Progenitor cell of endocrine pancreas (in vitro differentiated cells): ENCODE measurements at regions not wholly inside any gene's neighbourhood (a gene's known extent, or its start where the extent isn't known, plus 50 kb on each side); places are given as distances from the start of the nearest gene placed in this dataset.

Experiments used
- DNase-seq: peaks from one replicate; pipeline ENCODE4 v3.0.0; 2021; ENCODE audit warnings: low spot score; ENCODE audit not compliant: unreplicated experiment
- H3K27ac Mint-ChIP-seq: 2 replicates; pipeline ENCODE4 v1.8.0; 2021; ENCODE audit warnings: mild to moderate bottlenecking, moderate library complexity, mixed read lengths
- H3K27me3 Mint-ChIP-seq: 2 replicates; pipeline ENCODE4 v1.8.0; 2021; ENCODE audit warnings: mixed read lengths
- H3K36me3 Mint-ChIP-seq: 2 replicates; pipeline ENCODE4 v1.8.0; 2022; ENCODE audit warnings: mixed read lengths; ENCODE audit not compliant: insufficient read depth
- H3K4me1 Mint-ChIP-seq: 2 replicates; pipeline ENCODE4 v1.8.0; 2021; ENCODE audit warnings: low read depth, mixed read lengths
- H3K4me3 Mint-ChIP-seq: 2 replicates; pipeline ENCODE4 v1.8.0; 2021; ENCODE audit warnings: low read depth, mild to moderate bottlenecking, moderate library complexity, mixed read lengths
- H3K9me3 Mint-ChIP-seq: 2 replicates; pipeline ENCODE4 v1.8.0; 2021; ENCODE audit warnings: low read depth, mixed read lengths
- CTCF ChIP-seq: fragments of 200-600 bp; sonication (generic); IDR thresholded peaks from one replicate; pipeline ENCODE4 v1.5.0; 2021; ENCODE audit warnings: antibody characterized with exemption, mild to moderate bottlenecking; ENCODE audit not compliant: unreplicated experiment

GRCh38 chr4:67375291-67375690 lies 170.0 kb downstream of the CENPC start:
- peaks cover 8% of the 10 kb centered on the region for H3K9me3 Mint-ChIP-seq
- no peak for TF ChIP-seq CTCF
- H3K27ac Mint-ChIP-seq, result no peak overlapping the region
- no peaks in the 10 kb centered on the region for H3K27me3 Mint-ChIP-seq
- H3K36me3 Mint-ChIP-seq, result no peaks in the 10 kb centered on the region
- H3K4me3 Mint-ChIP-seq, result no peak overlapping the region
- H3K4me1 Mint-ChIP-seq, result peaks cover 3% of the 10 kb centered on the region
- no peak for DNase-seq

DNA sequence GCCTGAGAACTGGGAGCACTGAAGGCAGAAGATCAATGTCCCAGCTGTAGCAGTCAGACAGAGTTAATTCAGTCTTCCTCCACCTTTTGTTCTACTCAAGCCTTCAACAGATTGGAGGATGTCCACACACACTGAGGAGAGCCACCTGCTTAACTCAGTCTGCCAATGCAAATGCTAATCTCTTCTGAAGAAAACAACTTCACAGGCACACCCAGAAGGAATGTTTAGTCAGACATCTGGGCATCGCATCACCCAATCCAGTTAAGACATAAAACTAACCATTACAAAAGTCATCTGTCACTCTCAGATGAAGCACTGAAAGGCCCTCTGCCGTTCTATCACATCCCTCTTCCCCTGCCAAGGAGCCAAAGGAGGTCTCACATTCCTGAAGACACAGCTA lies 173.7 kb downstream of the CENPC start:
- no peak for DNase-seq

DNA sequence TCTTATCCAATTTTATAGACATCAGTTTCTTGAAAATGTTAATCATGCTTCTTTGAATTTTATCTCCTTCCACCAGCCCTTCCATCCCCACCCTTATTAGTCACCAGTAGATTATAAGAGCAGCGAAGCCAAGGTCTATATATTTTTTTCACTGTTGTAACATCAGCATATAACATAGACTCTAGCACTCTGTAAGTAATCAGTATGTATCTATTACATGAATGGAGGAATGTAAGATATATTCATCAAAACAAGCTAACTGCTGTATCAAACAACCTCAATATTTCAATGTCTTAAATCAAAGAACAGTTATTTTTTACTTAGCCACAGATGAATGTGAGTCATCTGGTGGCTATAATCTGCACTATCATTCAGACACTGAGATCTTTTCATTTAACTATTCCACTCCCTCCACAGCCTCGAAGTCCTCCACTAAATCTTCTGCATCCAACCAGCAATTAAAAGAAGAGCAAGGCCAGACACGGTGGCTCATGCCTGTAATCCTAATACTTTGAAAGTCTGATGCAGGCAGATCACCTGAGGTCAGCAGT lies 178.9 kb downstream of the CENPC start:
- peaks cover 2% of the 10 kb centered on the region for H3K4me1 Mint-ChIP-seq
- no peak overlapping the region for H3K27ac Mint-ChIP-seq
- no peaks in the 10 kb centered on the region for H3K9me3 Mint-ChIP-seq
- H3K4me3 Mint-ChIP-seq, result no peak overlapping the region
- TF ChIP-seq CTCF, result no peak
- H3K27me3 Mint-ChIP-seq, result no peaks in the 10 kb centered on the region
- no peaks in the 10 kb centered on the region for H3K36me3 Mint-ChIP-seq
- no peak for DNase-seq

More for the DNA sequence above, 173.7 kb downstream of the CENPC start:
- Mint-ChIP-seq H3K4me1 (peaks cover 5% of the 10 kb centered on the region), H3K36me3 (no peaks in the 10 kb centered on the region), H3K27ac (no peak overlapping the region), H3K9me3 (no peaks in the 10 kb centered on the region), H3K4me3 (no peak overlapping the region), H3K27me3 (no peaks in the 10 kb centered on the region)
- no peak for TF ChIP-seq CTCF

DNA sequence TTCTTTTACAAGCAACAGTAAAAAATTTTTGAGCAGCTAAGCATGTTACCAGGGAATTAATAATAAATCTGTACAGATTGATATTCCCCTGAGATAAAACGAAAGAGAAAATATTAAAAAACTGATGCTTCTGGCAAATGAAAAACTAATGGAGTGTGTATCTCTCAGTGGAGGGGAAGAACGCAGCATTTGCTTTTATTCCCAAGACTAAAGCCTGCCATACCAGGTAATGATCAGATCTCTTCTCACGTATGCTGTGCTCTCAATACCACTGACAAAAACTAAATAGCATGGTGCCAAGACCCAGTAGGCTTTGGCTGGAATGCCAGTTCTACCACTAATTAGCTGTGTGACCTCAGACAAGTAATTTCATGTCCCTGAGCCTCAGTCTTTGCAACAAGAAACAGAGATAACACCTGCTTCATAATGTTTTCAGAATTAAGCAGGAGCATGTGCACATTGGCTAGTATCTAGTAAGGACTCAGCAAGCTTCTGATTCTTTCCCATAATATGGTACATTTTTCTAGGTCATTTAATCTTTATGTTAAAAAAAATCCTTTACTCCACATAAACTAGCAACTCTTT lies 179.6 kb downstream of the CENPC start:
- Mint-ChIP-seq H3K4me3 (no peak overlapping the region), H3K36me3 (no peaks in the 10 kb centered on the region), H3K27ac (no peak overlapping the region), H3K4me1 (peaks cover 2% of the 10 kb centered on the region), H3K27me3 (no peaks in the 10 kb centered on the region), H3K9me3 (no peaks in the 10 kb centered on the region)
- no peak for DNase-seq
- TF ChIP-seq CTCF, result no peak

DNA sequence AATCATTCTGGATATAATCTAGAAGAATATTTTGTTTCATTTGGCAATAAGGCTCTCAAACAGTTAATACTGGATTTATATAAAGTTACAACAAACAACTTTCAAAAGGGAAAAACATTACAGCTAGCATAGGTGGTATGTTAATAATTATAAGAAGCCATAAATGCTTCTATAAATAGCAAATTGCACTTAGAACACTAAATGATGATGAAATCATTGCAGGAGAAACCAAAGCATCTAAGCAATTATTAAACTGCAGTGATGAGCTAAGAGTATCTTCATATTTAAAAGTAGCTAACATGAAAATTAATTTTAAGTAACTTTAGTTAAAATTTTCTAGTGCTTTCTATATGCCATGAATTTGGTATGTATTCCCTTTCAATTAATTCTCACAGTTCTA lies 189.5 kb downstream of the CENPC start:
- Mint-ChIP-seq H3K27ac (no peak overlapping the region), H3K9me3 (peaks cover 7% of the 10 kb centered on the region), H3K4me1 (no peaks in the 10 kb centered on the region), H3K4me3 (no peak overlapping the region), H3K27me3 (no peaks in the 10 kb centered on the region), H3K36me3 (no peaks in the 10 kb centered on the region)
- no peak for DNase-seq
- no peak for TF ChIP-seq CTCF
